NCI-H446 (cell line): ENCODE measurements at regions not wholly inside any gene's neighbourhood (a gene's known extent, or its start where the extent isn't known, plus 50 kb on each side); places are given as distances from the start of the nearest gene placed in this dataset.
"Not testable (repeated sequence)": the region's sequence is repeated elsewhere in the genome, so short reads cannot be mapped to it uniquely, and the experiment has no call there.

Source experiments
- DNase-seq, 2 experiments: peaks; one replicate each; lab custom pipeline; 2025; lab: John Stamatoyannopoulos, UW

DNA sequence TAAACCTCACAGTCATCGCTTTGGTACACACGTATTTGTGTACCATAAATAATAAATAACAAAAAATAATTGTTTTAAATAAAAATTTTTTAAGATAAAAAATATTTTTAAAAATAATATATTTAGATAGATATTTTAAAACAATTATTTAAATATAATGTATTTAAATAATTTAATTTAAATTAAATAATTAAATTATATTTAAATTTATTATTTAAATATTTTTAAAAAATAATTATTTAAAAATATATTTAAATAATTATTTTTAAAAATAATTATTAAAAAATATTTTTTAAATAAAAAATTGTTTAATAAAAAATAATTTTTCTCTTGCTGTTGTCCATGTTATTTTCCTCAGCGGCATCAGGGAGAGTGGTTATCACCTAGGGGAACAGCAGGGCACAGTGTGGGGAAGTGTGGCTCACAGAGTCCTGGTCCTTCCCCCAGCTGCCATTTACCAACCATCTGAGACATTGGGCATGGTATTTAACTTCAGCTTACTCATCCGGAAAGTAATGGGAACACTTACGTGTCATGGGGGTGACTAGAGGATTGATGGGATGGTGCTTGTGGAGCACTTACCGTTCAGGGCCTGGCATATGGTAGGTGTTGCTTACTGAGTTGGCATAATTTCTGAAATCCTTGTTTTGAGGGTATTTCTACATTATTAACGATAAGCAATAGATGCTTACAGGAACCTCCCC lies 92.9 kb upstream of the TSPAN2 start:
- DNase-seq = no peak

DNA sequence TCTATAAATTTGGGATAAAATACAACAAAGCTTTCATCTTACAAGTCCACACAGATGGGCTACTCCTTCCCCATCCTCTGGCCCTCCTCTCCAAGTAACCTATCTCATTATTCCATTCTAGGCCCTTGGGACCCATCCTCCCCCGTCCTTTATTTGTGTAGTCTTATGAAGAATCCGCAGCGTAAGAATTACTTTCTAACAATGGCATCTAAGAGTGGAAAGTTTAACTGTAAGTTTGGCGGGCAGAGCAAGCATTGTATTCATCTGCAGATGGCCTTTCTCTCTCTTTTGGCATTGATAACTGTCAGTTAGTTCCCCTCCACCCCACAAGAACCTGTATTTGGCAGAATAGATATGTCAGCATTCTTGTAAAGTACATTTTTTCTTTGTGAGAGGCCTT lies 91.9 kb upstream of the TSPAN2 start:
- no peak for DNase-seq

DNA sequence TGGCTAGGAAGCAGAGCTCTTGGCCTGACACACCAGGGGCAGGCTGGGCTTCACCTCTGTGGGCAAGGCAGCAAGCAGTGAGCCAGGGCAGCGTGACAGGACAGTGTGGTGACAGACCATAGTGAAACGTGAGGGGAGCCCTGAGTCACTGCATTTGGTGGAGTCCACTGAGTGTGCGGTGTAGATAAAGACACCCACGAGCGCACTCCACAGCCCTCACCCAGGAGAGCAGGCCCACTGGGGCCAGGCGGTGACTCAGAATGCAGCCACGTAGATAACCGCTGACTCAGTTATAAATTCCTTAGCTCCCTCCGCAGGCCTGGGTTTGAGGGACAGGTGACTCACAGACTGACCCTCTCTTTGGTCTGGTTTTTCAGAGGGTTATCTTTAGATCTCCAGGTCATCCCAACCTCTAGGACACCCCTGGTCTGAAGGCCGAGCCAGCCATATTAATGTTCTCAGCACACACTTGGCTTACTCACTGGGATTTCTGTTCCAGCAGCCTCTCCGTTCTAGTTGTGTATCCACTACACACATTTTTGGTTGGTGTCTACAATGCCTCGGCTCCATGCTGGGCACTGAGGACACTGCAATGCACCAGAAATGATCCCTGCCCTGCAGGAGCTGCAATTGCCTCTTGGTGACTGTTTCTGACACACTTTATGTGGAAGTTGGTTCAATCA lies 90.2 kb upstream of the TSPAN2 start:
- DNase-seq = no peak

DNA sequence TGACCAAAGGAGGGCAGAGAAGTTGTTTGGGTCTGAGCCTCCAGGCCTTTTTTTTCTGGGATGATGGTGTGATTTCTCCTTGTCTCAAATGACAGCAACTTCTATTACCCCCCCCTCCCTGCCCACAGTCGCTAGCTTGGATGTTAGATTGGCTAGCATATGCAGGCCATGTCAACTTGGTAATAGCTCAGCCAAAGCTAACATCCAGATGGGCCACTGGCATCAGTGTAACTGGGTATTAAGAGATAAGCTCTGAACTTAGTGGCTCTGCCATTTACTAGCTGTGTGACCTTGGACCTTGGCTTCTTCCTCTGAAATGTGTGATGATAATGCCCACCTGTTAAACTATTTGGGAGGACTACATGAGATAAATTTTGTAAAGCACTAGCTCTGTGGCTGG lies 86.9 kb upstream of the TSPAN2 start:
- no peak for DNase-seq

DNA sequence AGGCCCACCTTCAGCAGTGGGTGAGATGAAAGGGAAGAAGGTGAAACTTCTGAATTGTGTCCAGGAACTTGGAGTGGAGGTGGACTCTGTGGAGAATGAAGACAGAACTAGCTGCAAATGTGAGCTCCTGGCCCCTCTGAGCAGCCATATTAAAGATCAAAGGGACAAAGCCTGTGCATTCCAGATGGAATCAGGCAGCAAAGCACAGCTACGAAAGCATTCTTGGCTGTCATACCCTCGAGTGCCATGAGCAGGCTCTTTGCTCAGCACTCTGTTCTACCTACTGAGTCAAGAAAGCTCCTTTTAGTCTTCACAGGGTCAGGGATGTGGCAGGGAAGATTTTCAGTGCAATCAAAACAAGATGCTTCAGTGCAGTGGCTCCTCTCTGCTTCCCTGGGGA lies 86.3 kb upstream of the TSPAN2 start:
- DNase-seq = no peak

DNA sequence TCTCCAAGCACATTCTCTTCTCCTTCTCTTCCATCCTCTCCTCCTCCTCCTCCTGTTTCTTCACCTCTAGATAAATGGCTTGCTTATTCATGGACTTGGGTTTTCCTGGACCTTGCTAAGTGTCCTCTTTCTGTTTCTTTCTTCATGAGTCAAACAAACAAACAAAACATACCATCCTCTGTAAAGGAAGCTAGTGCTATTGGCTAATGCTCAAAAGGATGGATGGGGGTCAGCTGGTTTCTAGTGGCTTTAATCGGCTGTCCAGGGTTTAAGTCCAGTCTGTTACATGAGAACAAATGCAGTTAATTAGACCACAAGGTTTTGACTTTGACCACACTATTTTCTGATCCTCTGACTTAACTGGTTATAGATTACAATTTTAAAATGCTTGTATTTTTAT lies 83.8 kb upstream of the TSPAN2 start:
- DNase-seq = no peak

DNA sequence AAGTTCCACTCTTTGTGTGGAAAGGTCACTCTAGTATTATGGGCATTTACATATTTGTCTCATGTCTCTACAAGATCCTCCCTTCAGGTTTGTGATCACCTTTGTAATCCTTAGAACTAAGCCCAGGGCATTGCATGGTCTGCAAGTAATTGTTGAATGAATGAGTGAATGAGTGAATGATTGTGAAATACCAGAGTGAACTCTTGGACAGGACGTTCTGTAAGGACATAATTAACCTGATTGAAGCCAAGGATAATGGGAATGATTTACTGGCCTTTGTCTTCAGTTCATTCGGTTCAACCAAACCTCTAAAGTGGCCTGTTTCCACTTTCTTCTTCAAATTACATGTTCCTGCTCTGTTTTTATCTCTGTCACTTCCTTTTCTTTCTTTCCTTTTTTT lies 83.0 kb upstream of the TSPAN2 start:
- DNase-seq = no peak

DNA sequence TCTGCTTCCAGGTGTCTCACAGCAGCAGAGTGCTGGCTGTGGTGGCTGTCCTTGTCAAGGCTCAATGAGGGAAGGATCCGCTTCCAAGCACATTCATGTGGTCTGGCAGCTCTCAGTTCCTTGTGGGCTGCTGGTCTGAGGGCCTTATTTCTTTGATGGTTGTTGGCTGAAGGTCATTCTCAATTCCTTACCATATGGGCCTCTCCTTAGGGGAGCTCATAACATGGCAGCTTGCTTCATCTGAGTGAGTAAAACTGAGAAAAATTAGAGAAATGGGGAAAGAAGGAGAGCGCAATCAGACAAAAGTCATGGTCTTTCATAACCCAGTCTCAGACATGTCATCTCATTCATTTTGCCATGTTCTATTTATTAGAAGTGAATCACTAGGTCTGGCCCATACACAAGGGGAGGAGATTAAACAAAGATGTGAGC lies 81.7 kb upstream of the TSPAN2 start:
- DNase-seq = no peak

DNA sequence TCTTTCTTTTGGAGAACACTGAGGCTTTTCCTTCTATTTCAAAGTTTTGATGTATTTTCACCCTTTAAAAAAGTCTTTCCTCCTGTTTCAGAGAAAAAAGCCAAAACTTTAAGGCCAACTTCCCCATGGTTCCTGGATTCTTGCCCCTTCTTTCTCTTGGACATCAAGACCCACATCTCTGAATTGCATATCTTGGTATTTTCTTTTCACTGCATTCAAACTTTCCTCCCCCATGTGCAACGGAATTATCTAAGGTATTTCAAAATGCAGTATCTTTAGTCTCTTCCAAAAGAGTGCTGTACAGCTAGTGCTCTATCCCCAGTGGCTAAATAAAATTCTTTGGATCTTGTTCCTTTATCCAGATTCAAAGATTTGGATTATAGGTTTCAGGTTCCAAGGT lies 81.1 kb upstream of the TSPAN2 start:
- DNase-seq = no peak

DNA sequence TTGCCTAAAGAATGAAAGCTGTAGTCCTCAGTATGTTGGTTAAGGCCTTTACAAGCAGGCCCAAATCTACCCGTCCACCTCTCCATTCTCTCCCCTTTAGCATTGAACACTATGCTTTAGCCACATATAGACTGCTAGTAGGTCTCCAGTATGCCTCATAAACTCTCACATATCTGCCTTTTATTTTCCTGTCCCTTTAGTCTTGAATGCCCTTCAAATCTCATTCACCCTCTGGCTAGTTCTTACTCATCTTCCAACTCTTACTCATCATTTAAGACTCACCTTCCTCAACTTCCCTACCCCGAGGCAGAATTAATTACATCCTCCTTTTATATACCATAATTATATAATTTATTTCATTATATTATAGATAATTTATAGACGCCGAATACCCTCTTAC lies 78.7 kb upstream of the TSPAN2 start:
- no peak for DNase-seq

DNA sequence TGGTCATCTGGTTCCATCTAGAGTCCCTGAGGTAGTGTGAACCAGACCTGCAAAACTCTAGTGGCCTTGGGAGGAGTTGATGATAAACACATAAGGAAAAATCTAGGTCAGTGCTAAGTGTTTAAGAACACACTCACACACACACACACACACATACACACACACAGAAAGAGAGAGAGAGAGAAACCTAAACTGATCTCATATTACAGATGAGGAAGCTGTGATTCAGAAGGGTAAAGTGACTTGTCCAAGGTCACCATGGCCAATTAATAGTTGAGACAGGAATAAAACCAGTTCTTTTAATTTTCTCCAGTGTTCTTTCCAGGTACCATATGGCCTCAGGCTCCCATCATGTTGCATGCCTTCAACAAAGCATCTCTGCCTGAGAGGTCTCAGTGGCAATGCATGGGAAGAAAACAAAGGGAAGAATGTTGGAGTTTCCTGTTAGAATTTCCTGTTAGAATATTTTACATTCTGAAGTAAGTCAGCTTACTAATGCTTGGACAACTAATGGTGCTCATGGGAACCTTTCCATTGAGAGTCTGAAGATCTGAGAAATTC lies 77.3 kb upstream of the TSPAN2 start:
- DNase-seq = no peak

DNA sequence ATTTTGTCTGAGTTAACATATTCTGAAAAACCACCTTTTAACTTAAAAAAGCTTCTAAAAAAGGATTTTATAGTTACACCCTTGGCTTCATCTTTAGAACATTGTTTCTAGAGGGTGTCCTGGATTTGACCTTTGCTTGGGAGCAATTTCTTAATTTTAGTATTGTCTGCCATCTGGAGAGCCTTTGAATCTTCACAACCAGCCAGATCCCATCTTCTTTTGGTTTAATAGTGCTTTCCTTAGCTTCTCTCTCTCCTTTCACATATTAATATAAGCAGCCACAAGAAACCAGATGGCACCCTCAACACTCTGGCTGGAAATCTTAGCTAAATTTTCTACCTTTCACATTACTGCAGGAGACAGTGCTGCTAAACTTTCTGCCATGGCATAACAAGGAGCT lies 76.5 kb upstream of the TSPAN2 start:
- no peak for DNase-seq

DNA sequence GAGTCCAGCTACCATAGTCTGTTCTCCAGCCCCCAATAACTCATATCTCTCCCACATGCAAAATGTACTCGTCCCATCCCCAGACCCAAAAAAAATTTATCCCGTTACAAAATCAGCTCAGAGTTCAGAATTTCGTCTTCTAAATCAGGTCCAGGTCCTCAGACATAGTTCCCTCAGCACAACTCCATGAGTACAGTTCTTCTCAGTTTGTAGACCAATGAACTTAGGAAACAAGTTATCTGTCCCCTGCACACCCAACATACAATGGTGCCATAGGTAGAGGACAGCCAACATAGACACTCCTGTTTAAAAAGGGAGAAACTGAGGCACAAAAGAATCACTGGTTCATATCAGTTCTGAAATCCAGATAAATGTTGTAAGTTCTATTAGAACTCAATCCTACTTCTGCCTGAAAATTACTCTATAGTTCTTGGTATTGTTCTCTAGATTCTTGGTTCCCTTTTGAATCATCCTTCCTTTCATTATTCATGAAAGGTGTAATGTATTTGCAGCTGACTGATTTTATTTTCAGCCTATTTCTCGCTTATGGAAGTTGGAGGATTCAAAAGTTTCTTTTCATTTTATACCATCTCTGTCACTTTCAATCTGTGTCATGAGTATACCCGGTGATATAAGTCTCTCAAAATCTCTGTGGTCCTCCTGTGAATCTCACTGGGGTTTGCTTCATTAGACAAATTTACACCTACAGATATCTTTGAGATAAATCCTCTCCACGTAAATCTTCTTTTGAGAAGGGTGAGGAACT lies 75.8 kb upstream of the TSPAN2 start:
- DNase-seq = no peak

DNA sequence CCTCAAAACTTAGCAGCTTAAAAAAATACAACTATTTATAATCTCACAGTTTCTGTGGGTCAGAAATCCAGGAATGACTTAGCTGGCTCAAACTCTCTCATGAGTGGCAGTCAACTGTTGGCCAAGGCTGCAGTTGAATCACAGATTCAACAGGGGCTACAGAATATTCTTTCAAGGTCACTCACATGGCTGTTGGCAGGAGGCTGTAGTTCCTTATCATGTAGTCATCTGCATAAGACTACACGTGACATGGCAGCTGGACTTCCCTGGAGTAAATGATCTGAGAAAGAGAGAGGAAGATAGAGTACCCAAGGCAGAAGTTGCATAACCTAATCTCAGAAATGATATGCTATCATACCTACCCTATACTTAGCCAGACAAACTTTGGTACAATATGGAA lies 75.2 kb upstream of the TSPAN2 start:
- no peak for DNase-seq

DNA sequence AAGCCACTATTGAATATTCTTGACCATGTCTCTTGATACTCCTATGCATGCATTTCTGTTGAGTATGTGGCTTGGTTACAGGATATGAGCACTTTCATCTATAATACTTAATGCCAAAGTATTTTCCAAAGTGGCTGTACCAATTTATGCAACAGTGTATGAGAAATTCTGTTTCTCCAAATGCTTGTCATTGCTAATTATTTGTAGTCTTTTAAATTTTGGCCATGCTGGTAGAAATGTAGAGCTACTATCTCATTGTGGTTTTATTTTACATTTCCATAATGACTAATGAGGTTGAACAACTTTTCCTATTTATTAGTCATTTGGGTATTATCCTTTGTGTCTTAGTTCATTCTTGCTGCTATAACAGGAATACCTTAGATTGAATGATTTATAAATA lies 71.4 kb upstream of the TSPAN2 start:
- DNase-seq = no peak

DNA sequence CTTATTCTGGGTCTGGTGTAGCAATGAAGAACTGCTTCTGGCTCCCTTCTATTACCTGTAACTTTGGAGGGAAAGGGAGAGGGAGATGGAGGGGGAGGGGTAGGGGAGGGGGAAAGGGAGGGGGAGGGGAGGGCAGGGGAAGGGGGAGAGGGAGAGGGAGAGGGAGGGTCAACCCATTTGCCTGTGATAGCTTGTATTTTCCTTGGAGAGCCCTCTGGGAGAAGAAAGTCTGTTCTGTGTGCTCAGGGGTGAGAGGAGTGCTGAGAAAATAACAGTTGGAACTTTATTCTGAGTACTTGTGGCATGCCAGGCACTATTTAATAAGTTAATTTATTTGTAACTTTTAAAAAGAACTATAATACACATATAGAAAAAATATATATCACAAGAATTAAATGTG lies 70.7 kb upstream of the TSPAN2 start:
- no peak for DNase-seq

DNA sequence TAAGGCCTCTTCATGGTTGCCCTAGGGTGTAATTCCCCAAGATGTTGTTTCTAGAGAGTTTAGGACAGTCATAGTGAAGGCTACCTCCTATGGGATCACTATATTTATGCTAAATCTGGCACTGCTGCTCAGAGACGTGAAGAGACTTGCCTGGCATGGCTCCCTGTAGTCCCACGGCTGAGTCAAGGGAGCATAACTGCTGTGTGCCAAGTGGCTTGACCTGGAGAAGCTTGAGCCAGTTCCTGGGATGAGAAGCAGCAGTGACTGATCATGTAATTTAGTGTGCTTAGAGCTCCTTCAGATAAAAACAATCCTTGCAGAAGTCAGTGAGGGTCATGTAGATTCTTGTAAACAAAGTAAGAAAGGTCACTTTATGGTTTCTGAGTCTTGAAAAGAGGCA lies 68.9 kb upstream of the TSPAN2 start:
- no peak for DNase-seq

DNA sequence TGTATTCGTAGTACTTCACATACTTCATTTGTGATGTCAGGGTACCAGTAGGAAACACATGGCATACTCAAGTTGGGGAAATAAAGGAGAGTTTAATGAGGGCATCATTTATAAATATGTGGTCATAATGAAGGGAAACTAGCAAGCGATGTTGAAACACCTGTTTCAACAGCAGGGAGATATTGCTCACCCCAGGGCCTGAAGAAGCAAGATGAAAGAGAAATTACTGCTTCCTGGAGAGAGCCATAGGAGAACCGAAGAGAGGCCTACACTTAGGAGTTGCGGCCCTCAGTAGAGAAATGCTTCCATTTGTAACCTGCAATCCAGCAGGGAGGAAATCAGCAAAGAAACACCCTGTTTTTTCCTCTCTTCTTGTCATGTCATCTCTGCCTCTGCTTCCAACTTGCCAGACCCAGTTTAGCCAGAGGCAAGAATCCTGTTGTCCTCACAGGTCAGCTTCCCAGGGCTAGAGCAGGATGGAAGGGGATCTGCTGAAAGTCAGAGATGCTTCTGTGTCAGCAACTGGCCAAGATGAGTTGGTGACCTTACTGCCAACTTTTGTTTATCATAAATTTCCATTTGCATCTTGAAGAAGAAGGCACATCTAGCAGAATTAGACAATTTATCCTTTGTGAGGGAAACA lies 67.6 kb upstream of the TSPAN2 start:
- DNase-seq = no peak

DNA sequence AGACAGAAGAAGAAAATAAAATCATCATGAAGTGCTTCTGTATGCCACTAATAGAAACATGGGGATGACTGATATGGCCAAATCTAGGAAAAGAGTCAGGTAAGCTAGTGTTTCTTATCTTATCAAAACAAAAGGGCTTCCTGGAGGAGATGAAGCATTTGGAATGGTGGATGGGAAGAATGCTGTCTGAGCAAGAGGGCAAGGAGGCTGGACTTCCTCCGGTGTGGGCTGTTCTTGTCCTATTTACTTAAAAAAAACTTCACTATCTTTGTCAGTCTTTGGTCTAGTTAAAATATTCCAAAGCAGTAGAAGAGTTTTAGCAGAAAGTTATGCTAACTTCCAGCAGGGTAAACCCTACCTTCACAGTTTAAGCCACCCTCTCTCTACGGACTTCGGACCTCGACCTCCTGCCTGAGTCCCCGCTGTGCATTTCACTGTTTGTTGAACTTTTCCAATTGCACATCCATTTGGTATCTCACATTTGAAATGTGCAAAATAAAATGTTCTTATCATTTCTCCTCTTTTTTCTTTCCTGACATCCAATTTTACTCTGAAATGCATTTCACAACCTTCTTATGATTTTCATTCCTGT lies 64.8 kb upstream of the TSPAN2 start:
- no peak for DNase-seq

DNA sequence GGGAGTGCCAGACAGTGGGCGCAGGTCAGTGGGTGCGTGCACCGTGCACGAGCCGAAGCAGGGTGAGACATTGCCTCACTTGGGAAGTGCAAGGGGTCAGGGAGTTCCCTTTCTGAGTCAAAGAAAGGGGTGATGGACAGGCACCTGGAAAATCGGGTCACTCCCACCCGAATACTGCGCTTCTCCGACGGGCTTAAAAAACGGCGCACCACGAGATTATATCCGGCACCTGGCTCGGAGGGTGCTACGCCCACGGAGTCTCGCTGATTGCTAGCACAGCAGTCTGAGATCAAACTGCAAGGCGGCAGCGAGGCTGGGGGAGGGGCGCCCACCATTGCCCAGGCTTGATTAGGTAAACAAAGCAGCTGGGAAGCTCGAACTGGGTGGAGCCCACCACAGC lies 58.6 kb upstream of the TSPAN2 start:
- not testable (repeated sequence) for DNase-seq

DNA sequence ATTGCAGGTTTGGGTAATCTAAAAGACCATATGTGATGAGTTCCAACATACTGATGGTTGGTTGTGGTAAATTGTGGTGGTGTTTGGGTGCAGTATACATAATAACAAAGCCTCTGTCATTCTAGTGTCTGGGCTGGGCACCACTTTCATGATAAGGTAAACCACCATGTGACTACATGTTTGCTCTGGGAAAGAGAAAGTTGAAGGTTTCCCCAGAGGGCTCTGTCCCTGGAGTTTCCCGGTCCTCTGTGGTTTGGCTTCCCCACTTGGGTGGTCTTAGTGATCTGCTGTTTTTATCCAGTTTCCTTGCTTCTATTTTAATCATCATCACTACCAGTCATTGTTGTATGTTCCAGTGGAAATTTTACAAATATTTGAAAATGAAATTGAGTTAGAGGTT lies 55.9 kb upstream of the TSPAN2 start:
- DNase-seq = no peak

DNA sequence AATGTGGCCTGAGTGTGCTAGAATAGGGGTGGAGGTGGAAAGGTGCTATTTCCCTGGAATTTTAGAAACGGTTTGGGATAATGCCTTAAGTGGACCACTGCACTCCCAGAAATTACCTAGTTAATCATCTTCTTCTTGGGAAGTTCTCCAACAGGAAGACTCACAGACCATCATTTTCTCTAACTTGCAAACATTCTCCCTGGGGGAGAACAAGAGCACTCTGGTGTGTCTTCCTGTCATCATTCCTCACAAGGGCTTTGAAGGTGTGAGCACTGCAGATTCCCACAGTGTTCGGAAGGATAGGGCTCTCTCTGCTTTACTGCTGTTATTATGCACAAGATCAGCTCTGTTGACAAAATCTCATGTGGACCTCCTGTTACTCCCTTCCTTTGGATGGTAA lies 54.9 kb upstream of the TSPAN2 start:
- DNase-seq = no peak
